ENCODE measurements at regions not wholly inside any gene's neighbourhood (a gene's known extent, or its start where the extent isn't known, plus 50 kb on each side); places are given as distances from the start of the nearest gene placed in this dataset.

DNA sequence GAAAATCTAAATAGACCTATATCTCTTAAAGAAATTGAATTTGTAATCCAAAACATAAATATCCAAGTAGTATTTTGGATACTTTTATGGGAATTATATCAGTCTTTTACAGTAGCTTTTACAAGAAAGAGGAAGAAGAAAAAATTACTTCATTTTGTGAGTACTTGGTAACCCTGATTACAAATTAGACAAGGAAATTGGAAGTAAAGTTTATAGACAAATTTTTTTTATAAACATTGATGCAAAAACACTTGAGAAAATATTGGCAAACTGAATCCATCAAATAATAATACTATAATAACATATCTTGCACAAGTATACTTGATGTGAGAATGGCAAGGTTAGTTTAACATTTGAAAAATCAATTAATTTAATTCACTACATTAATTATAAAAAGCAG, 954.1 kb upstream of the MIR17HG start:
- TF ChIP-seq, protein P1, sequence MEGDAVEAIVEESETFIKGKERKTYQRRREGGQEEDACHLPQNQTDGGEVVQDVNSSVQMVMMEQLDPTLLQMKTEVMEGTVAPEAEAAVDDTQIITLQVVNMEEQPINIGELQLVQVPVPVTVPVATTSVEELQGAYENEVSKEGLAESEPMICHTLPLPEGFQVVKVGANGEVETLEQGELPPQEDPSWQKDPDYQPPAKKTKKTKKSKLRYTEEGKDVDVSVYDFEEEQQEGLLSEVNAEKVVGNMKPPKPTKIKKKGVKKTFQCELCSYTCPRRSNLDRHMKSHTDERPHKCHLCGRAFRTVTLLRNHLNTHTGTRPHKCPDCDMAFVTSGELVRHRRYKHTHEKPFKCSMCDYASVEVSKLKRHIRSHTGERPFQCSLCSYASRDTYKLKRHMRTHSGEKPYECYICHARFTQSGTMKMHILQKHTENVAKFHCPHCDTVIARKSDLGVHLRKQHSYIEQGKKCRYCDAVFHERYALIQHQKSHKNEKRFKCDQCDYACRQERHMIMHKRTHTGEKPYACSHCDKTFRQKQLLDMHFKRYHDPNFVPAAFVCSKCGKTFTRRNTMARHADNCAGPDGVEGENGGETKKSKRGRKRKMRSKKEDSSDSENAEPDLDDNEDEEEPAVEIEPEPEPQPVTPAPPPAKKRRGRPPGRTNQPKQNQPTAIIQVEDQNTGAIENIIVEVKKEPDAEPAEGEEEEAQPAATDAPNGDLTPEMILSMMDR (IDR thresholded peaks at IDR 0.05): no peak
- Histone ChIP-seq H3K27me3 (replicated peaks; ENCODE audit: insufficient read depth) (no peaks in the 10 kb centered on the region), H3K36me3 (no peaks in the 10 kb centered on the region), H3K9me3 (no peaks in the 10 kb centered on the region), H3K4me1 (ENCODE audit: control insufficient read depth in 1 of 2, low read depth in 2 of 2) (no peaks in the 10 kb centered on the region), H3K4me3 (no peak overlapping the region), H3K27ac (no peak overlapping the region)
- ATAC-seq (ENCODE audit: insufficient number of reproducible peaks, low FRiP score, low read depth) (no peak), DNase-seq (ENCODE audit: low spot score) (no peak)

DNA sequence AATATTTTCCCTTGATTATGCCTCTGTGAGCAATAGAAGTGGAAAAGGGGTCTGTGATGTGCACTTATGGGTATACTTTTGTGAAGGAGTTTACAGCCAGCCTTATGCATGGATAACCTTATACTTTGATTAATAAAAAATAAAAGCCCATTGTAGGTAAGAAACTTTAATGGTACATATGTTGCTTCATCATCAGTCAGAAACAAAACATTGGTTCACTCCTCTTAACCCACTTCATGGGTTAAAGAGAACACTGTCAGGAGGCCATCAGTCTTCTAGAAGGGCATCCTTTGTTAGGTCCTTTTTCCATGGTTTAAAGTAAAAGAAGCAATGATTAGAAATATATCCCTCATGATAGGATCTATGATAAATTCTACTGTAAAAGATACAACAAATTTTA, 952.1 kb upstream of the MIR17HG start:
- Histone ChIP-seq H3K27me3 (replicated peaks; ENCODE audit: insufficient read depth) (no peaks in the 10 kb centered on the region), H3K4me1 (ENCODE audit: control insufficient read depth in 1 of 2, low read depth in 2 of 2) (no peaks in the 10 kb centered on the region), H3K4me3 (no peak overlapping the region), H3K27ac (no peak overlapping the region), H3K9me3 (no peaks in the 10 kb centered on the region), H3K36me3 (no peaks in the 10 kb centered on the region)
- DNase-seq (ENCODE audit: low spot score): no peak
- TF ChIP-seq, protein P1 (IDR thresholded peaks at IDR 0.05): no peak
- ATAC-seq (ENCODE audit: insufficient number of reproducible peaks, low FRiP score, low read depth): no peak

DNA sequence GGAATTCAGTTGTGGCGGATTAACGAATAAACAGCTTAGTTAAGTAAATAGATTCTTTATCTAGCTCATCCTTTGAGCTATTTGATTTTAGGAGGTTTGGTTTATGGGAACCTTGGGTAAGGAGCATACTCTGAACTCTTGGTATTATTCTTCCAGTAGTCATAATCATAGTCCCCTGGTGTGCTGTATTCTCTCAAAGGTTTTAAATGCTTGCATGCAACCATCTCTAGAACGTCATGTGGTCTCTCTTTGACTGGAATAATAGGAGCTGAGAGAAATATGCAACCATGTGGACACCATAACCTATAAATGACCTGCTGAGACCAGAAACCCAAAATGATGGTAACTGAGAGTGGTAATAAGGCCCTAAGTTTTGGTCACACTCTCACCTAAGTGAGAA, 951.6 kb upstream of the MIR17HG start:
- TF ChIP-seq, protein P1 (IDR thresholded peaks at IDR 0.05): no peak
- no peak for ATAC-seq (ENCODE audit: insufficient number of reproducible peaks, low FRiP score, low read depth)
- Histone ChIP-seq H3K27ac (no peak overlapping the region), H3K27me3 (replicated peaks; ENCODE audit: insufficient read depth) (no peaks in the 10 kb centered on the region), H3K4me3 (no peak overlapping the region), H3K36me3 (no peaks in the 10 kb centered on the region), H3K4me1 (ENCODE audit: control insufficient read depth in 1 of 2, low read depth in 2 of 2) (no peaks in the 10 kb centered on the region), H3K9me3 (no peaks in the 10 kb centered on the region)
- DNase-seq (ENCODE audit: low spot score): no peak

DNA sequence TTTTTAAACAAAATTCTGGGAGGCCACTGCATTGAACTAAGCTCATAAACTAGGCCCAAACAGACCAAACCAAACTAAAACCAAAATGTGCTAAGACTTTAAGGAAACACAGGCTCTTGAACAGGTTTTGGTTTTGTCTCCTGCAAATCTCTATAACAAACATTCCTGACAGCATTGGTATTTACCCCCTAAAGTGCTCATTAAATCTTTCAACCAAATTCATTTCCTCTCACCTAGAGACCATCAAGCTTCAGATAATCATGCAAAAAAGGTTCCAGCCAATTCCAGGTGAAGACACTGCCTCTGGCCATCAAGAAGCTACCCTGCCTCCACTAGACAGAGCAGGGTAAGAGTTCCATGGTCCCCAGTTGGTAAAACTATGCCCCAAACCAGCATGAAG, 951.2 kb upstream of the MIR17HG start:
- TF ChIP-seq, protein P1 (IDR thresholded peaks at IDR 0.05): no peak
- Histone ChIP-seq H3K4me1 (ENCODE audit: control insufficient read depth in 1 of 2, low read depth in 2 of 2) (no peaks in the 10 kb centered on the region), H3K4me3 (no peak overlapping the region), H3K9me3 (no peaks in the 10 kb centered on the region), H3K27me3 (replicated peaks; ENCODE audit: insufficient read depth) (no peaks in the 10 kb centered on the region), H3K36me3 (no peaks in the 10 kb centered on the region), H3K27ac (no peak overlapping the region)
- ATAC-seq (ENCODE audit: insufficient number of reproducible peaks, low FRiP score, low read depth) (no peak), DNase-seq (ENCODE audit: low spot score) (no peak)

DNA sequence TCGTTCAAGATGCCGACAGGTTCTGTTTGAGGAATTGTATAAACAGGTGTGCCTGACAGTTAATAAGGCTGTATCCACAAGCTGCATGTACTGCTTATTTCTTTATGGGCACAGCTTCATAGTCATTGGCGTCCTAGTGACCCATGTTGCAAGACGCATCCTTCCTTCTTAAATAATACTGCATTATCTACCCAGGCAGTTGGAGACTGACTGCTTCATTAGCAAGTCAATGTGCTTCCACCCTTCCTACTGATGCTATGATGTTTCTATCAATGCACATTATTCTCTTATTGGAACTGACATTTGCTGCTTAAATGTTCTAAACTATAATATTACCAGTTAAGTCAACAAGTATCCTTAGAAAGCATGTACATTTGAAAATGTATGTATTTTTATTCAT, 950.0 kb upstream of the MIR17HG start:
- no peaks in the 10 kb centered on the region for H3K4me1 ChIP-seq (ENCODE audit: control insufficient read depth in 1 of 2, low read depth in 2 of 2)
- H3K27ac ChIP-seq: no peak overlapping the region
- no peaks in the 10 kb centered on the region for H3K9me3 ChIP-seq
- no peak for DNase-seq (ENCODE audit: low spot score)
- H3K27me3 ChIP-seq (replicated peaks; ENCODE audit: insufficient read depth): no peaks in the 10 kb centered on the region
- no peak overlapping the region for H3K4me3 ChIP-seq
- TF ChIP-seq, protein P1 (IDR thresholded peaks at IDR 0.05): no peak
- H3K36me3 ChIP-seq: no peaks in the 10 kb centered on the region
- ATAC-seq (ENCODE audit: insufficient number of reproducible peaks, low FRiP score, low read depth): no peak

All from thoracic aorta (tissue), 2 donors.